ENCODE measurements at regions not wholly inside any gene's neighbourhood (a gene's known extent, or its start where the extent isn't known, plus 50 kb on each side); places are given as distances from the start of the nearest gene placed in this dataset.

- no peak overlapping the region for H3K4me3 ChIP-seq (ENCODE audit: low read length)
- no peak for DNase-seq (ENCODE audit: low read depth)
- no peak for TF ChIP-seq CTCF (conservative IDR thresholded peaks at IDR 0.05; ENCODE audit: low read depth, low read length)
These were observed 734.0 kb upstream of the NR2F2 start for GRCh38 chr15:95596496-95596895.

GRCh38 chr15:95598251-95598855 lies 732.1 kb upstream of the NR2F2 start:
- no peak for DNase-seq (ENCODE audit: low read depth)
- no peak overlapping the region for H3K4me3 ChIP-seq (ENCODE audit: low read length)
- no peak for TF ChIP-seq CTCF (conservative IDR thresholded peaks at IDR 0.05; ENCODE audit: low read depth, low read length)

DNA sequence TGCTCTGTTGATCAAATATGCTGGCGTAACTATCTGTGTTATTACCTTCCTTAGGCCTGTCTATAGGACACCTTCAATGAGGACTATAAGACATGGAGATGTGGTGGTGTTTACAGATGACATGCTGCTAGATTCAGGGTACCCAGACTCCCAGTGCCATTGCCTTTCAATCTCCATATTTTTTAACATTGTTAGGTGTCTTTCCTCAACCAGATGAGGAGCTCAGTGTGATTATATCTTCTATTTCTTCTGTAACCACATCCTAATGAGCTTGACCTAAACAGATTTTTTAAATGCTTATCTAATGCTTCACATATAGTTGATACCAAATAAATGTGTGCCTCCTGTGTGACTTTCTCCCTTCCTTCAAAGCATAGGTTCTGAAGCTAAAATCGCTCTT lies 730.1 kb upstream of the NR2F2 start:
- no peak for DNase-seq (ENCODE audit: low read depth)

DNA sequence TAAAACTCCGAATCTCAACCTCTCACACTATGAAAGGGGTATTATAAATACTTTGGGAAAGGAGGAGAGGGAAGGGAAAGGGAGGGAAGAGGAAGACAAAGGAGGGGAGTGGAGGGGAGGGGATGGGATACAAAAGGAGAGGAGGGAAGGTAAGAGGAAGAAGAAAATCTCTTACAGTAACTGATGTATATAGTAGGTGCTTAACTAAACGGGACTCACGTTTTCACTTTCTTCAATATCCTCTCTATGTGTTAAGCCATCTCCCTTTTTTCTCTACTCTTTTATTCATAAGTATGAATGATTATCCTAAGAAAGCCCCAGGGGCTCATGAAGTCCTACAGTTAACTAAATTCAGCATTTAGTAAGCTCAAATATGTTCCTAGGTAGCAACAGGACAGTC lies 729.6 kb upstream of the NR2F2 start:
- no peak for DNase-seq (ENCODE audit: low read depth)
- no peak overlapping the region for H3K4me3 ChIP-seq (ENCODE audit: low read length)
- no peak for TF ChIP-seq CTCF (conservative IDR thresholded peaks at IDR 0.05; ENCODE audit: low read depth, low read length)

More for the DNA sequence above, 730.1 kb upstream of the NR2F2 start:
- H3K4me3 ChIP-seq (ENCODE audit: low read length) = no peak overlapping the region
- TF ChIP-seq CTCF (conservative IDR thresholded peaks at IDR 0.05; ENCODE audit: low read depth, low read length) = no peak

GRCh38 chr15:95601525-95601924 lies 729.0 kb upstream of the NR2F2 start:
- no peak for DNase-seq (ENCODE audit: low read depth)
- TF ChIP-seq CTCF (conservative IDR thresholded peaks at IDR 0.05; ENCODE audit: low read depth, low read length) = no peak

GRCh38 chr15:95603802-95604201 lies 726.7 kb upstream of the NR2F2 start:
- H3K4me3 ChIP-seq (ENCODE audit: low read length) = no peak overlapping the region
- TF ChIP-seq CTCF (conservative IDR thresholded peaks at IDR 0.05; ENCODE audit: low read depth, low read length) = no peak
- DNase-seq (ENCODE audit: low read depth) = no peak

More at GRCh38 chr15:95601525-95601924, 729.0 kb upstream of the NR2F2 start:
- no peak overlapping the region for H3K4me3 ChIP-seq (ENCODE audit: low read length)

DNA sequence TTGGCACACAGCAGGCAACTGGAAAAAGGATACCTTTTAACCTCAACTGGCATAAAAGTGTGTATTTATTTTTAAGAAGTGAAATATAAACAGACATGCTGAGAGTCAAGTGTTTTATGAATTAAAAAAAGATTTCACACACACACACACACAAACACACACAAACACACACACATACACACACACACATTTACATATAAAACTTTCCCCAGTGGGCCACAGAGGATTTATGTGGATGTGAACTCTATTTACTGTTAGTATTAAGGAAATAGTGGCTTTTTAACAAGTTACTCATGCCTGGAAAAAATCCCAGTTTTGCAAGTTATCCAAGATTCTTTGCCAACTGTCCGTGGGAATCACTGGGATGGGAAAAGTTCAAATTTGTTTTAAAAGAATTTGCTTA lies 725.9 kb upstream of the NR2F2 start:
- no peak for DNase-seq (ENCODE audit: low read depth)
- no peak overlapping the region for H3K4me3 ChIP-seq (ENCODE audit: low read length)
- TF ChIP-seq CTCF (conservative IDR thresholded peaks at IDR 0.05; ENCODE audit: low read depth, low read length) = no peak
